ENCODE measurements at regions not wholly inside any gene's neighbourhood (a gene's known extent, or its start where the extent isn't known, plus 50 kb on each side); places are given as distances from the start of the nearest gene placed in this dataset.

DNA sequence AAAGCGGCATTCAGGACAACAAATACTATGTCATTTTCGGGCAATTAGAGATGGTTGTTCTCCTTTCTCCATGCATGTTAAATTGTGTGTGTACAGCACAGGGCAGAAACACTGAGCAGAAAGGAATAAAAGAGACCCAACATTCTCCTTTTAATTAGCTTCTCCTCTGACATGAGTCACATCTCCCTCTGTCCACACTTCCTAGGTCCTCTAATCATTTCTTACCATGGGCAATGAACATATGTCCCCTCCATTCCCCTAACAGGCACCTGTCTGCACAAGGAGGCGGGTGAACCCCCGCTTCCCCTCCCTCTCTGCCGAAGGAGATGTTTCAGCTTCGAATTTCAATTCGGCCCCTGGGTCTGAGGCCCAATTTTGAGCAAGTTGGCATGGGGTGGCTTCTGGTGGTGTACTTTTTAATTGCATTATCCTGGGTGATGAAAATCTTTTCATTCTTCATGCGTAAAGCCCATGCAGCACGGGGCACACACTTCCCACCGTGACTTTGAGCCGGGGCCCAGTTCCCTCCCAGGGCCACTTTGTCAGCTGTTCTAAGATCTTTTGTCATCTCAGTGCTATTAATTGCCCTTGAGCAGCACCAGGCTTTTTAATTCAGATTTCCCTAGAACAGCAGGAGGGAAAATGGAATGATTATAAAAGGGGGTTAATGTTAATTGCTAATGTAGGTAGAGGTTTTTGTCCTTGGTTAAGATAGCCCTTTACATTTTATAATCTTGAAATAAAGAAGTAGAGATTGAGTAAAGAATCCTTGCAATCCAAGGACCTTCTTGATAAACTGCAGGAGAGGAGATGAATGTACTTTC lies 219.5 kb upstream of the NRP1 start:
- DNase-seq (ENCODE audit: low read depth) (no peak), FAIRE-seq (no peak)
- TF ChIP-seq, protein P1, sequence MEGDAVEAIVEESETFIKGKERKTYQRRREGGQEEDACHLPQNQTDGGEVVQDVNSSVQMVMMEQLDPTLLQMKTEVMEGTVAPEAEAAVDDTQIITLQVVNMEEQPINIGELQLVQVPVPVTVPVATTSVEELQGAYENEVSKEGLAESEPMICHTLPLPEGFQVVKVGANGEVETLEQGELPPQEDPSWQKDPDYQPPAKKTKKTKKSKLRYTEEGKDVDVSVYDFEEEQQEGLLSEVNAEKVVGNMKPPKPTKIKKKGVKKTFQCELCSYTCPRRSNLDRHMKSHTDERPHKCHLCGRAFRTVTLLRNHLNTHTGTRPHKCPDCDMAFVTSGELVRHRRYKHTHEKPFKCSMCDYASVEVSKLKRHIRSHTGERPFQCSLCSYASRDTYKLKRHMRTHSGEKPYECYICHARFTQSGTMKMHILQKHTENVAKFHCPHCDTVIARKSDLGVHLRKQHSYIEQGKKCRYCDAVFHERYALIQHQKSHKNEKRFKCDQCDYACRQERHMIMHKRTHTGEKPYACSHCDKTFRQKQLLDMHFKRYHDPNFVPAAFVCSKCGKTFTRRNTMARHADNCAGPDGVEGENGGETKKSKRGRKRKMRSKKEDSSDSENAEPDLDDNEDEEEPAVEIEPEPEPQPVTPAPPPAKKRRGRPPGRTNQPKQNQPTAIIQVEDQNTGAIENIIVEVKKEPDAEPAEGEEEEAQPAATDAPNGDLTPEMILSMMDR (IDR thresholded peaks at IDR 0.05; ENCODE audit: insufficient read depth, low read length, severe bottlenecking): no peak
- Histone ChIP-seq H3K4me3 (ENCODE audit: low read depth, low read length) (no peak overlapping the region), H3K27me3 (ENCODE audit: control insufficient read depth, insufficient read depth, low read length) (peaks cover 3% of the 10 kb centered on the region), H3K36me3 (ENCODE audit: control insufficient read depth, insufficient read depth, low read length) (no peaks in the 10 kb centered on the region)

DNA sequence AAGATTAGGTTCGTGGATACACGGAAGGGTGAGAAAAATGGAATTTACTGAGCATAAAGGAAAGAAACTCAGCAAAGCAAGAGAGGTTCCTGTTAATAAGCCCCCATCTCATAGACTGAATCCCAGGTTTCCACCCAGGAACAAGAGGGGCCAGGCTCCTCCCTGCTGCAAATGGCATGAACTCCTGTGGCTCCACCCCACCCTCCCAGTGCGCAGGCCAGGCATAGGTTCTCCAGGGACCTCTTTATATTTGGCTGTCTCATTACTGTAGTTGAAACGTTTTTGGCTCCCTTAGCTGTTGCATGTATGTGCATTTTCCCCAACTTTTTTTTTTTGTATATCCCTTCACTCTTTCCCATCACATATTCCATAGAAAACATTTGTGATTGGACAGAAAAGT lies 217.8 kb upstream of the NRP1 start:
- H3K27me3 ChIP-seq (ENCODE audit: control insufficient read depth, insufficient read depth, low read length): peaks cover 3% of the 10 kb centered on the region
- no peak for DNase-seq (ENCODE audit: low read depth)
- no peaks in the 10 kb centered on the region for H3K36me3 ChIP-seq (ENCODE audit: control insufficient read depth, insufficient read depth, low read length)
- FAIRE-seq: no peak
- TF ChIP-seq, protein P1 (IDR thresholded peaks at IDR 0.05; ENCODE audit: insufficient read depth, low read length, severe bottlenecking): no peak
- no peak overlapping the region for H3K4me3 ChIP-seq (ENCODE audit: low read depth, low read length)

DNA sequence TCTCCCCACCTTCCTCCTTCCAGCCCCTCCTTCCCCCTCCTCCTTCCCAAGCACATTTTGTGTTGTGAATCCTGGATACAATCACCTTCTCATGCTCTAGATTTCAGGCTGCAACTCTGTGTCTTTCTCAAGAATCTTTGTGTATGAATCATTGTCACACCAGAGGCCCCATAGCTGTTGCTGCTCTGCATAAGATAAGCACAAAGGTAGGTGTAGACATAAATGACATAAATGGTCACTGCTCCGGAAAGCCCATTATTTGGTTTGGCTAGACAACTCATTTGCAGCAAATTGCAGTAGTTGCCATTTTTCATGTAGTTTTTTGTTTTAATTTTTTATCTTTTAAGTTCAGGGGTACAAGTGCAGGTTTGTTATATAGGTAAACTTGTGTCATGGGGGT lies 216.3 kb upstream of the NRP1 start:
- no peaks in the 10 kb centered on the region for H3K27me3 ChIP-seq (ENCODE audit: control insufficient read depth, insufficient read depth, low read length)
- no peak overlapping the region for H3K4me3 ChIP-seq (ENCODE audit: low read depth, low read length)
- FAIRE-seq (no peak), DNase-seq (ENCODE audit: low read depth) (no peak)
- H3K36me3 ChIP-seq (ENCODE audit: control insufficient read depth, insufficient read depth, low read length): no peaks in the 10 kb centered on the region
- TF ChIP-seq, protein P1 (IDR thresholded peaks at IDR 0.05; ENCODE audit: insufficient read depth, low read length, severe bottlenecking): no peak

DNA sequence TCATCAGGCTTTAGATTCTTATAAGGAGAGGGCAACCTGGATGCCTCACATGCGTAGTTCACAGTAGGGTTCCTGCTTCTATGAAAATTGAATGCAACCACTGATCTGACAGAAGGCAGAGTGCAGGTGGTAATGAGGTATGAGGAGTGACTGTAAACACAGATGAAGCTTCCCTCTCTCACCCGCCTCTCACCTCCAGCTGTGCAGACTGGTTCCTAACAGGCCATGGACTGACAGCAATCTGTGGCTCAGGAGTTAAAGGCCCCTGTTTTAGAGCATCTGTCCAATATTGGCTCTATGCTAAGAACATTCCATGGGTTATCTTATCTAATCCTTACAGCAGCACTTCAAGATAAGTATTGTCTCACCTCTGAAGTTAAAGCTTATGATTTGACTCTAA lies 213.5 kb upstream of the NRP1 start:
- DNase-seq (ENCODE audit: low read depth) (no peak), FAIRE-seq (no peak)
- H3K4me3 ChIP-seq (ENCODE audit: low read depth, low read length): no peak overlapping the region
- H3K27me3 ChIP-seq (ENCODE audit: control insufficient read depth, insufficient read depth, low read length): no peaks in the 10 kb centered on the region
- no peaks in the 10 kb centered on the region for H3K36me3 ChIP-seq (ENCODE audit: control insufficient read depth, insufficient read depth, low read length)
- TF ChIP-seq, protein P1 (IDR thresholded peaks at IDR 0.05; ENCODE audit: insufficient read depth, low read length, severe bottlenecking): no peak

DNA sequence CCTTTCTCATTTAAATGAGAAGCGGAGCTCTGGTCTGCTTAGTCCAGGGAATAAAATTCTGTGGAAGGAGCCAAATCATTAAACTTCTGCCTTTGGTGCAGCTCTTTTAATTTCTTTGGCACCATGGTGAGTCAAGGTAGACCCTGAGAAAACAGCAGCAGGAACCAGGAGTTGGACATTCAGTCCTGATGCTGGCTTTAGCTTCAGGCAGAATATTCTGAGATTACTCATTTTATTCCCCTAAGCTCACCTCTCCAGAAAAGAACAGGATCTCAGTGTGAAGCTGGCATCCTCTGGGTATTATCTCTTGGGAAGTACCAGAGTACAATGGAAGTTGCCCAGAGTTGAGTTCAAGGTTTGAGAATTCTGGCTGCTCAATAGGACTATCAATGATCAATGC lies 211.6 kb upstream of the NRP1 start:
- Histone ChIP-seq H3K4me3 (ENCODE audit: low read depth, low read length) (no peak overlapping the region), H3K36me3 (ENCODE audit: control insufficient read depth, insufficient read depth, low read length) (no peaks in the 10 kb centered on the region), H3K27me3 (ENCODE audit: control insufficient read depth, insufficient read depth, low read length) (no peaks in the 10 kb centered on the region)
- FAIRE-seq: no peak
- no peak for DNase-seq (ENCODE audit: low read depth)
- TF ChIP-seq, protein P1 (IDR thresholded peaks at IDR 0.05; ENCODE audit: insufficient read depth, low read length, severe bottlenecking): no peak
